ENCODE measurements at regions not wholly inside any gene's neighbourhood (a gene's known extent, or its start where the extent isn't known, plus 50 kb on each side); places are given as distances from the start of the nearest gene placed in this dataset.

GRCh38 chr5:68161156-68161555 lies 54.4 kb upstream of the PIK3R1 start:
- Histone ChIP-seq H3K9ac (ENCODE audit: low read length) (no peak overlapping the region), H4K20me1 (ENCODE audit: low read depth, low read length) (no peaks in the 10 kb centered on the region), H3K9me3 (ENCODE audit: insufficient read depth, low read length) (no peaks in the 10 kb centered on the region), H3K79me2 (ENCODE audit: insufficient read depth, low read length) (no peaks in the 10 kb centered on the region), H3K4me2 (ENCODE audit: low read depth, low read length, poor library complexity, severe bottlenecking) (no peak overlapping the region), H3K27ac (ENCODE audit: low read depth, low read length) (no peak overlapping the region), H3F3A (ENCODE audit: insufficient read depth) (no peaks in the 10 kb centered on the region), H3K4me3 (ENCODE audit: insufficient read depth, low read length, poor library complexity, severe bottlenecking) (no peak overlapping the region), H2AFZ (ENCODE audit: low read depth, low read length, severe bottlenecking) (no peak overlapping the region), H3K9me2 (replicated peaks; ENCODE audit: insufficient read depth, low read length) (no peaks in the 10 kb centered on the region), H3K27me3 (ENCODE audit: low read length) (no peaks in the 10 kb centered on the region), H3K36me3 (ENCODE audit: low read length) (no peaks in the 10 kb centered on the region)
- no peak for TF ChIP-seq CTCF (IDR thresholded peaks at IDR 0.05; ENCODE audit: insufficient read depth, low read length, poor library complexity, severe bottlenecking)
- TF ChIP-seq EZH2phosphoT487 (conservative IDR thresholded peaks at IDR 0.05; ENCODE audit: low read length) = no peak

- no peaks in the 10 kb centered on the region for H3K9me2 ChIP-seq (replicated peaks; ENCODE audit: insufficient read depth, low read length)
- no peak overlapping the region for H2AFZ ChIP-seq (ENCODE audit: low read depth, low read length, severe bottlenecking)
- H3K4me2 ChIP-seq (ENCODE audit: low read depth, low read length, poor library complexity, severe bottlenecking) = no peak overlapping the region
- H3K27ac ChIP-seq (ENCODE audit: low read depth, low read length) = no peak overlapping the region
- no peaks in the 10 kb centered on the region for H3F3A ChIP-seq (ENCODE audit: insufficient read depth)
- no peaks in the 10 kb centered on the region for H3K27me3 ChIP-seq (ENCODE audit: low read length)
- H4K20me1 ChIP-seq (ENCODE audit: low read depth, low read length) = no peaks in the 10 kb centered on the region
- H3K79me2 ChIP-seq (ENCODE audit: insufficient read depth, low read length) = no peaks in the 10 kb centered on the region
- H3K9ac ChIP-seq (ENCODE audit: low read length) = no peak overlapping the region
- H3K4me3 ChIP-seq (ENCODE audit: insufficient read depth, low read length, poor library complexity, severe bottlenecking) = no peak overlapping the region
- no peaks in the 10 kb centered on the region for H3K9me3 ChIP-seq (ENCODE audit: insufficient read depth, low read length)
- TF ChIP-seq CTCF (IDR thresholded peaks at IDR 0.05; ENCODE audit: insufficient read depth, low read length, poor library complexity, severe bottlenecking) = no peak
- no peak for TF ChIP-seq EZH2phosphoT487 (conservative IDR thresholded peaks at IDR 0.05; ENCODE audit: low read length)
- H3K36me3 ChIP-seq (ENCODE audit: low read length) = no peaks in the 10 kb centered on the region
Observed at GRCh38 chr5:68159224-68159951, 56.2 kb upstream of the PIK3R1 start.

GRCh38 chr5:68155940-68156339 lies 59.6 kb upstream of the PIK3R1 start:
- TF ChIP-seq CTCF (IDR thresholded peaks at IDR 0.05; ENCODE audit: insufficient read depth, low read length, poor library complexity, severe bottlenecking) (no peak), EZH2phosphoT487 (conservative IDR thresholded peaks at IDR 0.05; ENCODE audit: low read length) (no peak)
- Histone ChIP-seq H3K9me2 (replicated peaks; ENCODE audit: insufficient read depth, low read length) (no peaks in the 10 kb centered on the region), H2AFZ (ENCODE audit: low read depth, low read length, severe bottlenecking) (no peak overlapping the region), H3K4me2 (ENCODE audit: low read depth, low read length, poor library complexity, severe bottlenecking) (no peak overlapping the region), H3F3A (ENCODE audit: insufficient read depth) (no peaks in the 10 kb centered on the region), H3K4me3 (ENCODE audit: insufficient read depth, low read length, poor library complexity, severe bottlenecking) (no peak overlapping the region), H3K9me3 (ENCODE audit: insufficient read depth, low read length) (no peaks in the 10 kb centered on the region), H3K27ac (ENCODE audit: low read depth, low read length) (no peak overlapping the region), H3K27me3 (ENCODE audit: low read length) (no peaks in the 10 kb centered on the region), H3K79me2 (ENCODE audit: insufficient read depth, low read length) (no peaks in the 10 kb centered on the region), H3K36me3 (ENCODE audit: low read length) (no peaks in the 10 kb centered on the region), H4K20me1 (ENCODE audit: low read depth, low read length) (no peaks in the 10 kb centered on the region), H3K9ac (ENCODE audit: low read length) (no peak overlapping the region)
